ENCODE measurements at regions not wholly inside any gene's neighbourhood (a gene's known extent, or its start where the extent isn't known, plus 50 kb on each side); places are given as distances from the start of the nearest gene placed in this dataset.

DNA sequence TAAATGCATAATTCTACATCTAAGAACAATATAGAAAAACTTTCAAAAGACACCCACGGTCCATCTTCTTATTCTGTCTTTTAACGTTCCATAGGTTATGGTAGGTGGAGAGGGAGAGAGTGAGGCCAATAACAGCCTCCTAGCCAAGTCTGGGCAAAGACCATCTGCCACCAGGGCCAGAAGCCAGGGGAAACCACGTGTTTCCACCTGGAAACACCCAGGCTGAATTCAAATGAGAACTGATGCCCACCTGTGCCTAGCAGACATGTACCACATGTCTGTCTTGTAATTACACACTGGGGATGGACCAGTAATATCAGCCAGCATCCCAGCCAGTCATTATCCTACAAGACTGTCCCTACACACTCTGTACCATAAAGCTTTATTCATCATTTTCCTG, 1573.1 kb downstream of the EFNB2 start:
- TF ChIP-seq, protein P1, sequence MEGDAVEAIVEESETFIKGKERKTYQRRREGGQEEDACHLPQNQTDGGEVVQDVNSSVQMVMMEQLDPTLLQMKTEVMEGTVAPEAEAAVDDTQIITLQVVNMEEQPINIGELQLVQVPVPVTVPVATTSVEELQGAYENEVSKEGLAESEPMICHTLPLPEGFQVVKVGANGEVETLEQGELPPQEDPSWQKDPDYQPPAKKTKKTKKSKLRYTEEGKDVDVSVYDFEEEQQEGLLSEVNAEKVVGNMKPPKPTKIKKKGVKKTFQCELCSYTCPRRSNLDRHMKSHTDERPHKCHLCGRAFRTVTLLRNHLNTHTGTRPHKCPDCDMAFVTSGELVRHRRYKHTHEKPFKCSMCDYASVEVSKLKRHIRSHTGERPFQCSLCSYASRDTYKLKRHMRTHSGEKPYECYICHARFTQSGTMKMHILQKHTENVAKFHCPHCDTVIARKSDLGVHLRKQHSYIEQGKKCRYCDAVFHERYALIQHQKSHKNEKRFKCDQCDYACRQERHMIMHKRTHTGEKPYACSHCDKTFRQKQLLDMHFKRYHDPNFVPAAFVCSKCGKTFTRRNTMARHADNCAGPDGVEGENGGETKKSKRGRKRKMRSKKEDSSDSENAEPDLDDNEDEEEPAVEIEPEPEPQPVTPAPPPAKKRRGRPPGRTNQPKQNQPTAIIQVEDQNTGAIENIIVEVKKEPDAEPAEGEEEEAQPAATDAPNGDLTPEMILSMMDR (conservative IDR thresholded peaks at IDR 0.05; ENCODE audit: low read length), result no peak
- no peak for TF ChIP-seq EZH2phosphoT487 (IDR thresholded peaks at IDR 0.05; ENCODE audit: borderline replicate concordance, low read depth, low read length)

Measured in OCI-LY7 (cell line).